WI38 (cell line): ENCODE measurements at regions not wholly inside any gene's neighbourhood (a gene's known extent, or its start where the extent isn't known, plus 50 kb on each side); places are given as distances from the start of the nearest gene placed in this dataset.

Experiments
- H3K4me3 ChIP-seq: 2 replicates; pipeline ENCODE4 v1.5.1; 2011; ENCODE audit warnings: low read depth, mild to moderate bottlenecking, control low read depth, low read length
- CTCF ChIP-seq: IDR thresholded peaks from 2 replicates; pipeline ENCODE4 v1.5.1; 2012; ENCODE audit warnings: low read depth, mild to moderate bottlenecking, control low read depth, low read length

- TF ChIP-seq CTCF: no peak
- H3K4me3 ChIP-seq: no peak overlapping the region
These were observed 264.6 kb upstream of the CLNK start for GRCh38 chr4:10949039-10949733.

- H3K4me3 ChIP-seq: no peak overlapping the region
- TF ChIP-seq CTCF: no peak
These were observed 263.3 kb upstream of the CLNK start for GRCh38 chr4:10947898-10948297.

GRCh38 chr4:10944321-10944720, 259.8 kb upstream of the CLNK start:
- TF ChIP-seq CTCF: no peak
- H3K4me3 ChIP-seq: no peak overlapping the region

GRCh38 chr4:10942156-10942555, 257.6 kb upstream of the CLNK start:
- TF ChIP-seq CTCF: no peak
- H3K4me3 ChIP-seq: no peak overlapping the region

GRCh38 chr4:10929818-10930217, 245.2 kb upstream of the CLNK start:
- TF ChIP-seq CTCF: no peak
- no peak overlapping the region for H3K4me3 ChIP-seq

GRCh38 chr4:10925996-10926395, 241.4 kb upstream of the CLNK start:
- H3K4me3 ChIP-seq: no peak overlapping the region
- TF ChIP-seq CTCF: no peak

- no peak overlapping the region for H3K4me3 ChIP-seq
These were observed 239.7 kb upstream of the CLNK start for GRCh38 chr4:10924274-10924673.

More at GRCh38 chr4:10924274-10924673, 239.7 kb upstream of the CLNK start:
- TF ChIP-seq CTCF: no peak
